HG03135 (cell line): ENCODE measurements at regions not wholly inside any gene's neighbourhood (a gene's known extent, or its start where the extent isn't known, plus 50 kb on each side); places are given as distances from the start of the nearest gene placed in this dataset.
A peak's percentile ranks its signal among the peaks of the same experiment; 100 is the strongest.

Source experiments
- ATAC-seq: cut with Tn5 transposase; IDR thresholded peaks from one replicate; pipeline ENCODE4 v1.9.1; 2021; ENCODE audit warnings: mild to moderate bottlenecking, moderate library complexity; ENCODE audit not compliant: unreplicated experiment

- no peak for ATAC-seq
Measured at GRCh38 chr12:24724814-24725213, 224.1 kb downstream of the BCAT1 start.

GRCh38 chr12:24723759-24724158, 225.1 kb downstream of the BCAT1 start:
- no peak for ATAC-seq

DNA sequence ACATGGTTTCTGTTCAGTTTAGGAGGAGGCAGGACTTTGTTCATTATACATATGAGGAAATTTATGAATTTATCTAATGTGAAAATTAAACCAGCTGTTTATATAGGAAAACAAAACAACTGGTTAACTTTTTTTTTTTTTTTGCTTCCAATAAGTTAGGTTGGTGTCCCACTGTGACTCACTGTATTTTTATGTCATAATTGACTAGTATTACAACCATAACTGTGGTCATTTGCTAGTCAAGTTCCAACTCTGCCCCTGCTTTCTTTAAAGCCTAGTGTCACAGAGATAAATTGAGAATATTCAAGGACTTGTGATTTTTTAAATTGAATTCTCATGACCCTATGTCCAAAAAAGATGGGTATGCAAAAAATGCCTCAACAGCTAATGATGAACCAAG, 227.7 kb downstream of the BCAT1 start:
- no peak for ATAC-seq

DNA sequence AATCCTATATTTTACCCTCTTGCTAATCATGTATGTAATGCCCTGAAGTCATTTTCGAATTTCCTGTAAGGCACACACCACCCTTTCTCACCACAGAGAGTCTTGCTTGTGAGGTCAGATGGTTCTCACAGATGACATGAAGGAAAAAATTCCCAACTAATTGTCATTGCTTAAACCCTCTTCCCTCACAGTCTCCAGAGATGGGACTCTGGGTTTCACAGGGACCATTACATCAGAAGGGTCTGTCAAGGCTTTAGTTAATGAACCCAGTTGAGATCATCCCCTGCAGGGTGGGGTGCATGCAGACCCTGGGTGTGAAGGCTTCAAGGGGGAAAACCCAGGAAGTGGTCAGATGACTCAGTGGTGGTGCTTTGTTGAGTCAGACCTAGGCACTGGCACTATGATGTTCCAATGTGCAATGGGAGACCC, 229.6 kb downstream of the BCAT1 start:
- peak; percentile 82 for ATAC-seq

DNA sequence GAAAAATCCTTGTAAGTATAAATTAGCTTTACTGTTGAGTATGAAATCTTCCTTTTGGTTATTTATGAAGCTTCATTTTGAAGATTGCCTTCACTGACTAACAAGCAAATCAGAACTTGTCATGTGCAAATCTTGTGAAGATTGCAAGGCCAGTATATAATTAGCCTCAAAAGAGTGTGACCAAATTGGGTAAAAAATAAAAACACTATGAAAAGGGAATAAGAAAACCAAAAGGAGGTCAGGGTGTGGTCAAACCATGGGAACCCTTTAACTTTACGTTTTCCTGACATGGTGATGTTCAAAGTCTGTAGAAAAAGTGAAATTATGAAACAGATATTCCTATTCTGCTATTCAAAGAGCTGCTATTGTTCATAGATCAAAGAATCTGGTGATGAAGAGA, 230.3 kb downstream of the BCAT1 start:
- no peak for ATAC-seq

DNA sequence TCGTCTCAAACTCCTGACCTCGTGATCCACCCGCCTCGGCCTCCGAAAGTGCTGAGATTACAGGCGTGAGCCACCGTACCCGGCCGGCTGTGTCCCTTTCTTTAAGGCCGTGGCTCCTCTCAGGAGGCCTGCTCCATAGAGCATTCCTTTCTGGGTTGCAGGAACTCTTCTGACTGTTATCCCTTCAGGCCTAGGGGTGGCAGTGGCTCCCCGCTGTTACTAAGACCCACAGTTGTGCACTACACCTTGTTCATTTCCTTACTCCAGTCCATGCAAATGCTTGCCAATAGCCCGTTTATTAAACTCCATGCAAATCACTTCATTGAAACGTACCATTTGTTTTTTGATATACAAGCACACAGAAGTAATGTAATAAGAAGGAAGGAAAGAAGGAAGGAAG, 234.7 kb downstream of the BCAT1 start:
- ATAC-seq = no peak

- no peak for ATAC-seq
Measured at GRCh38 chr12:24711056-24712008, 237.6 kb downstream of the BCAT1 start.

DNA sequence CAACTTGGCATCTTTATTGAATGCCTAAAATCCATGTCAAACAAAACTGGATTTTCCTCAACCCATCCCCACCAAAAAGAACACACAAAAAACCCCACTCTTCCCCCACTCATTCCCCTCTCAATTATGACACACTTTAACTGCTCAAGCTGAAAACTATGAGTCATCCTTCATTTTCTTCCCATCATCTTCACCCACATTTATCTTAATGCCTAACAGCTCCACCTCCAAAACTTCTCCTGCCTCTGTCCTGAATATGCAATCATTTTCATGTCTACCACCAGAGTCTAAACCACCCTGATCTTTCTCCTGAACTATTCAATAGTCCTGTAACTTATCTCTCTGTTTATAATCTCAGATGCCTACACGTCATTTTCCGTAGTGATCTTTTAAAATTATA, 239.7 kb downstream of the BCAT1 start:
- no peak for ATAC-seq

DNA sequence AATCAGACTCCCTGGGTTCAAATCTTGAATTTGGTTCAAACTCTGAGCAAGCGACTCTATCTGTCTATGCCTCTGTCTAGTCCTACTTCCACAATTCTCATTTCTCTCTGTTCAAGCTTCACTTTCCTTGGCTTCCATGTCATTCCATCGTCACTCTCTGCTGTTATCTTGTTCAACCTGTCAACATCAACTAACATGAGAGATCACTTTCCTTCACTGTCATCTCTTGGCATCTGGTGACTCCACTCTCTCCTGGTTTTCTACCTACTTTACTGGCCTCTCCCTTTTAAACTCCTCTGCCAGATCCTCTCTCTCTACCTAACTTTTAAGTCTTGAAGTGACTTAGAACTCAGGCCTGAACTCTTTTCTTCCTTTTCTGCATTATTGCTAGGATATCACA, 240.2 kb downstream of the BCAT1 start:
- ATAC-seq = no peak

DNA sequence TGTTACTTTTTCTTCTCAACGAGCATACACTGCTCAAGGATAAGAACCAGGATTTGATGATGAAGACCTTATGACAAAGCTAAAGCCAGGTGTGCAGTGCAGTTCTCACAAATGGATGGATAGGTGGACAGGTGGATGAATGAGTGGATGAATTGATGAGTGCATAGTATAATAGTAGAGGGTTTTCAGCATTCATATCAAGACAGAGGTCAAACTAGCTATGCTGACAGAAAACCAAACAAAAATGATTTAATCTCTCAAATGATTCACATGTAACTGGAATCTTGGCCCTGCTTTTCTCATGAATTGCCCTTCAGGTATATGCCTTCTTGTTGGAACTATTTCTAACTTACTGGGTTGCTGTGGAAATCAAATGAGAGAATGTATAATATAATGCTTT, 240.9 kb downstream of the BCAT1 start:
- no peak for ATAC-seq

DNA sequence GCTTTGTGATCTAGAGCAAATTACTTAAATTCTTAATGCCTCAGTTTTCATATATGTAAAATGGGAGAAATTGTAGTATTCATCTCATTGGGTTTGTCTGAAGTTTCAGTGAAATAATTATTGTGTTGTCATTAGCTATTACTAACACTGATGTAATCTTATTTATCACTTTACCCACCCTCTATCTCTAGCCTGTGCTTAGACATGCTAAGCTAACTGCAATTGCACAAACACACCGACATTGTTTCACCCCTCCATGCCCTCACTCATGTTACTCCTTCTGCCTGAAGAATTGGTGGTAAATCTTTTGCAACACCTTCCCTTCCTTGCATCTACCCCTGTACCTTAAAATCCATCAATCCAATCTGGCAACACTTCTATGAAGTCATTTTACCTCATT, 241.6 kb downstream of the BCAT1 start:
- ATAC-seq = no peak

- peak; percentile 100 for ATAC-seq
Measured at GRCh38 chr12:24705741-24706358, 243.1 kb downstream of the BCAT1 start.

DNA sequence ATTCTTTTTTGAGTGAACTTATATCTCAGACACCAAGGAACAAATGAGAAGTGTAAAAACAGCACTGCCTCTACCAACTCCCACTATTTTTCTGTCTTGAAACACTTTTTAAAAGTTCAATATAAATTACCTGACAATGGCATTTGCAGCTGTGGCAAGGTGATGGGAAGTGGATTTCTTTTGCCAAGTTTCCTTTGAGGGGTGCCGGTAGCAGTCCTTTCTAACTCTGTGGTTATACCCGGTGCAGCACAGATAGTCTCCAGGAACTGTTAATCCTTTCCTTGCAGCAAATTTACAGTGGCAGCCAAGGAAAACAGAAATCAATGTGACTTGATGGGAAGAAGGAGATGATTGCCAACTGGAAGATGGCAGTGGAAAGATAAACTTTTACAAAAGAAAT, 243.7 kb downstream of the BCAT1 start:
- no peak for ATAC-seq

DNA sequence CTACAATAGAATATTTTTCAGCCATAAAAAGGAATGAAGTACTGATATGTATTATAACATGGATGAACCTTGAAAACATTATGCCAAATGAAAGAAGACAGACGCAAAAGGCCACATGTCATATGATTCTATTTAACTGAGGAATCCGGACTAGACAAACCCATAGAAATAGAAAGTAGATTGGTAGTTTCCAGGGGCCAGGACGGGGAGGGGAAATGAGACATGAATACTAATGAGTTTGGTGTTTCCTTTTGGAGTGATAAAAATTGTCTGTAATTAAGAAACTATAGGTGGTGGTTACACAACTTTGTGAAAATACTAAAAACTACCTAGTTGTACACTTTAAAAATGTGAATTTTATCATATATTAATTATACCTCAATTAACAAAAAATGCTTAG, 247.6 kb downstream of the BCAT1 start:
- ATAC-seq = no peak

DNA sequence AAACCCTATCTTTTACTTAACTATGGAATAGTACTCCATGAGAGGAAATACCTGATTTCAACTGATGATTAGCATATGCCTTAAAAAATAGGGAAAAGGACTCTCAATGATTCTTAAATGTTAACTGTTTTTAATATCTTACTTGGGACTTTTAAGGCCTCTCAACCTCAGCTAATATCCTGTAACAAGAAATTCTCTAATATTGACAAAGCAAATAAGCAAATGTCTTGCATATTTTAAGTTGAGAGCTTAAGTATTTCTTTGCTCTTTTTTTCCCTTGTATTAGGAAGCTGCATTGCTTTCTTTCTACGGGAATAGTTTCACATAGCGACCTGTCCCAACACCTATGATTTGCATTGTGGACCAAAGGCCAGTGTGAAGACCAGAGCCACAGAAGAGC, 249.9 kb downstream of the BCAT1 start:
- no peak for ATAC-seq

DNA sequence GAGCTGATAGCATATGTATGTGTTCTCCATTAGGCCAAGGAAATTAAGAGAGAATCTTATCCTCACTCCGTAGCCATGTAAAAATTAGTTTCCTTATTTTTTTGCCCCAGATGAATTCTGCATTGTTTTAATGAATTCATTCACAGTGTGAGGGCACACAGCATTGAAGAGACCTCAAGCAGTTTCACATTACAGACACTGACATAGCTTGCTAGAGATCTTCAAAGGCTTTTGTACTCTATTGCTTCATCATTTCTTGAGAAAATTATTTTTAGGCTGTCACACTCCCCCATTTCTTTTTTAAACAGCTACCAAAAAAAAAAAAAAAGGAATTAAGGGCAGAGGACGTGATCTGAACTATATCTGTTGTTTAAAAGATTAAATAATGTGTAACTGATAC, 251.1 kb downstream of the BCAT1 start:
- no peak for ATAC-seq

DNA sequence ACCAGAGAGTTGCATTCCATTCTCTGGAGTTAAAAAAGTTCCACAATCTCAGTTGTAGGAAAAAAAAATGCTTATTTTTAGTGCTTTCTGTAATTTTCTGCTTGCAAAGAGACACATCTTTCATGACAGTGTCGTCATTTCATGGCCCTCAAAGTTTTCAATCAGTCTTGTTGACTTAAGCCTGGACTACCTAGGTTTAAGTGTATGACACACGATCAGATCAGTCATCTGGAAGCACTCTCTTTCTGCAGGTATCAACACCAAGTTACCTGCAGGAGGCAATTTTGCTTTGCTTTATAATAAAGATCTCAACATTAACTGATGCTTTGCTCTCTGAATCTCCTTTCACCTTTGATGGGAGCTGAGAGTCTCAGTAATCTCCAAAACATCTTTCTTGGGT, 251.6 kb downstream of the BCAT1 start:
- ATAC-seq = no peak

DNA sequence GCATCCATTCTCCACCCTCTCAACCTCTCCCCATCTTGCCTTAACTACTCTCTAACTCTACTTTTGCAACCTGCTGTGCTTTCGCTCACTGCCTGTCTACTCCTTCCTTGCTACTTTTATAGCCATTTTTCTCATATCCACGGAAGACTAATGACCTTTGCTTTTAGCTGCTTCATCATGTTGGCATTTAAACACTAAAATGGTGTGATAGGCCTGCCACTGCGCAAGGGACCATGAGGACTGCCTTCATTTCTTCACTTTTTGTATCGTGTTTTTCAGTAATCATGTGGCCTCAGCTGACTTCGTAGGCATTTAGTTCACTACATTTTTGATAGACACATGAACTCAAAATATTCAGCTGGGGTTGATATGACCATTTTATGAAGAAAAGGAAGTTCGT, 252.1 kb downstream of the BCAT1 start:
- ATAC-seq = no peak

- no peak for ATAC-seq
Measured at GRCh38 chr12:24695657-24696329, 253.1 kb downstream of the BCAT1 start.

GRCh38 chr12:24695103-24695502, 253.8 kb downstream of the BCAT1 start:
- no peak for ATAC-seq

- no peak for ATAC-seq
Measured at GRCh38 chr12:24688601-24689000, 260.3 kb downstream of the BCAT1 start.

- no peak for ATAC-seq
Measured at GRCh38 chr12:24681570-24681969, 267.3 kb downstream of the BCAT1 start.
